Neuronal stem cell (in vitro differentiated cells): ENCODE measurements at regions not wholly inside any gene's neighbourhood (a gene's known extent, or its start where the extent isn't known, plus 50 kb on each side); places are given as distances from the start of the nearest gene placed in this dataset.

Experiments
- DNase-seq: peaks from one replicate; pipeline ENCODE4 v3.0.0-alpha.2; 2013; ENCODE audit warnings: low spot score
- H2AFZ ChIP-seq: one replicate; pipeline ENCODE4 v1.6.1; 2013; ENCODE audit warnings: mild to moderate bottlenecking, low read length, inconsistent platforms
- H2AK5ac ChIP-seq: 2 replicates; pipeline ENCODE4 v1.6.1; 2013; ENCODE audit warnings: low read depth, mild to moderate bottlenecking, inconsistent platforms, low read length, moderate library complexity, mixed read lengths
- H2BK120ac ChIP-seq: 2 replicates; pipeline ENCODE4 v1.6.1; 2013; ENCODE audit warnings: low read depth, mild to moderate bottlenecking, inconsistent platforms, low read length, moderate library complexity, mixed read lengths
- H2BK12ac ChIP-seq: one replicate; pipeline ENCODE4 v1.6.1; 2013; ENCODE audit warnings: low read length, inconsistent platforms
- H2BK15ac ChIP-seq: 2 replicates; pipeline ENCODE4 v1.6.1; 2013; ENCODE audit warnings: mild to moderate bottlenecking, low read length, inconsistent platforms, mixed read lengths
- H2BK5ac ChIP-seq: one replicate; pipeline ENCODE4 v1.6.1; 2013; ENCODE audit warnings: inconsistent platforms, mild to moderate bottlenecking, low read length, moderate library complexity
- H3K14ac ChIP-seq: one replicate; pipeline ENCODE4 v1.6.1; 2013; ENCODE audit warnings: low read length, inconsistent platforms
- H3K18ac ChIP-seq: 2 replicates; pipeline ENCODE4 v1.6.1; 2013; ENCODE audit warnings: low read length, inconsistent platforms
- H3K23ac ChIP-seq: 2 replicates; pipeline ENCODE4 v1.6.1; 2013; ENCODE audit warnings: low read depth, mild to moderate bottlenecking, mixed read lengths, low read length, inconsistent platforms; ENCODE audit not compliant: poor library complexity
- H3K27ac ChIP-seq: replicated peaks from 3 replicates; pipeline ENCODE4 v1.5.1; 2013; ENCODE audit warnings: low read length, inconsistent platforms
- H3K27me3 ChIP-seq, 3 experiments: 2 replicates each; pipeline ENCODE4 v1.6.1; 2013; ENCODE audit warnings: low read length in 3 of 3, mild to moderate bottlenecking in 2 of 3, inconsistent platforms in 1 of 3, low read depth in 1 of 3, mixed read lengths in 1 of 3, moderate library complexity in 1 of 3; ENCODE audit not compliant: control insufficient read depth in 3 of 3, insufficient read depth in 3 of 3
- H3K36me3 ChIP-seq, 2 donors: replicated peaks in 1 of 2; 2 replicates each; pipeline ENCODE4 v1.6.1; 2013; ENCODE audit warnings: low read length in 2 of 2; ENCODE audit not compliant: control insufficient read depth in 2 of 2, insufficient read depth in 2 of 2
- H3K4ac ChIP-seq: 2 replicates; pipeline ENCODE4 v1.6.1; 2013; ENCODE audit warnings: inconsistent platforms, mild to moderate bottlenecking, low read length, moderate library complexity
- H3K4me1 ChIP-seq, 2 donors: 1 replicate in 1 of 2; 2 replicates in 1 of 2; pipeline ENCODE4 v1.6.1; 2013; ENCODE audit warnings: low read length in 2 of 2, low read depth in 1 of 2; ENCODE audit not compliant: control insufficient read depth in 2 of 2, insufficient read depth in 1 of 2
- H3K4me2 ChIP-seq: one replicate; pipeline ENCODE4 v1.6.1; 2013; ENCODE audit warnings: mild to moderate bottlenecking, low read length, inconsistent platforms; ENCODE audit not compliant: insufficient read depth, poor library complexity, severe bottlenecking
- H3K4me3 ChIP-seq, 2 donors: 2 replicates each; pipeline ENCODE4 v1.5.1; 2013; ENCODE audit warnings: low read length in 2 of 2, mild to moderate bottlenecking in 2 of 2, inconsistent platforms in 1 of 2, moderate library complexity in 1 of 2
- H3K79me1 ChIP-seq: one replicate; pipeline ENCODE4 v1.6.1; 2013; ENCODE audit warnings: low read depth, mild to moderate bottlenecking, inconsistent platforms, low read length, moderate library complexity
- H3K9ac ChIP-seq: one replicate; pipeline ENCODE4 v1.6.1; 2013; ENCODE audit warnings: mild to moderate bottlenecking, low read depth, low read length, inconsistent platforms; ENCODE audit not compliant: poor library complexity
- H3K9me3 ChIP-seq, 2 donors: replicated peaks in 1 of 2; 2 replicates each; pipeline versions ENCODE3 to v1.6.1; 2013; ENCODE audit warnings: low read length in 2 of 2, mild to moderate bottlenecking in 2 of 2, inconsistent platforms in 1 of 2, low read depth in 1 of 2, mixed read lengths in 1 of 2, moderate library complexity in 1 of 2; ENCODE audit not compliant: control insufficient read depth in 2 of 2, insufficient read depth in 1 of 2
- H4K8ac ChIP-seq: one replicate; pipeline ENCODE4 v1.6.1; 2013; ENCODE audit warnings: low read depth, mild to moderate bottlenecking, inconsistent platforms, low read length, moderate library complexity
- H4K91ac ChIP-seq: one replicate; pipeline ENCODE4 v1.6.1; 2013; ENCODE audit warnings: low read length, low read depth, mild to moderate bottlenecking, inconsistent platforms; ENCODE audit not compliant: poor library complexity
- WGBS, 2 donors: extraction: QIAGEN DNeasy Blood & Tissue Kit; methylation state at CpG; one replicate each; pipeline ENCODE4 v1.1.7; 2013; ENCODE audit warnings: missing lambda C conversion rate in 2 of 2, mixed read lengths in 1 of 2; ENCODE audit not compliant: insufficient read length in 2 of 2, insufficient replicate concordance in 1 of 2; ENCODE audit errors: extremely low coverage in 2 of 2; 5-methylcytosine and 5-hydroxymethylcytosine counted together

GRCh38 chr9:30504502-30504905, 1879.9 kb upstream of the ACO1 start:
- no peak overlapping the region for H3K23ac ChIP-seq
- H3K36me3 ChIP-seq: no peaks in the 10 kb centered on the region
- no peak overlapping the region for H4K91ac ChIP-seq
- no peaks in the 10 kb centered on the region for H3K4me1 ChIP-seq
- no peaks in the 10 kb centered on the region for H3K27me3 ChIP-seq
- no peak overlapping the region for H3K18ac ChIP-seq
- no peak overlapping the region for H2BK15ac ChIP-seq
- no peak overlapping the region for H3K27ac ChIP-seq
- no peaks in the 10 kb centered on the region for H3K79me1 ChIP-seq
- H3K9ac ChIP-seq: no peak overlapping the region
- no peak overlapping the region for H3K4me3 ChIP-seq
- H2BK12ac ChIP-seq: no peak overlapping the region
- WGBS, 2 donors: no CpG with 5 or more reads among the region's 1 CpG
- no peak overlapping the region for H2BK120ac ChIP-seq
- no peak overlapping the region for H2AFZ ChIP-seq
- H4K8ac ChIP-seq: no peak overlapping the region
- DNase-seq: no peak
- no peaks in the 10 kb centered on the region for H3K9me3 ChIP-seq
- no peak overlapping the region for H2BK5ac ChIP-seq
- H3K14ac ChIP-seq: no peak overlapping the region
- H2AK5ac ChIP-seq: no peak overlapping the region
- H3K4ac ChIP-seq: no peak overlapping the region
- no peak overlapping the region for H3K4me2 ChIP-seq

- Histone ChIP-seq H3K27me3 (no peaks in the 10 kb centered on the region), H2BK15ac (no peak overlapping the region), H2AK5ac (no peak overlapping the region), H4K8ac (no peak overlapping the region), H3K4ac (no peak overlapping the region), H2AFZ (no peak overlapping the region), H3K27ac (no peak overlapping the region), H3K14ac (no peak overlapping the region), H3K4me3 (no peak overlapping the region), H4K91ac (no peak overlapping the region), H3K23ac (no peak overlapping the region), H3K4me2 (no peak overlapping the region), H2BK120ac (no peak overlapping the region), H3K79me1 (no peaks in the 10 kb centered on the region), H3K9me3 (no peaks in the 10 kb centered on the region), H2BK12ac (no peak overlapping the region), H3K9ac (no peak overlapping the region), H3K4me1 (no peaks in the 10 kb centered on the region), H3K18ac (no peak overlapping the region), H3K36me3 (no peaks in the 10 kb centered on the region), H2BK5ac (no peak overlapping the region)
- no peak for DNase-seq
- WGBS, 2 donors: no CpG with 5 or more reads among the region's 1 CpG
Measured at GRCh38 chr9:30505311-30505710, 1879.1 kb upstream of the ACO1 start.

- Histone ChIP-seq H3K79me1 (no peaks in the 10 kb centered on the region), H3K14ac (no peak overlapping the region), H2BK120ac (no peak overlapping the region), H3K9ac (no peak overlapping the region), H3K4me1 (no peaks in the 10 kb centered on the region), H3K27me3 (no peaks in the 10 kb centered on the region), H3K23ac (no peak overlapping the region), H3K18ac (no peak overlapping the region), H2BK12ac (no peak overlapping the region), H3K4ac (no peak overlapping the region), H3K9me3 (no peaks in the 10 kb centered on the region), H4K91ac (no peak overlapping the region), H2BK5ac (no peak overlapping the region), H2BK15ac (no peak overlapping the region), H3K36me3 (no peaks in the 10 kb centered on the region), H3K4me3 (no peak overlapping the region), H2AFZ (no peak overlapping the region), H4K8ac (no peak overlapping the region), H3K4me2 (no peak overlapping the region), H3K27ac (no peak overlapping the region), H2AK5ac (no peak overlapping the region)
- DNase-seq: no peak
- WGBS, 2 donors: no CpG with 5 or more reads among the region's 2 CpGs
Measured at GRCh38 chr9:30506749-30507148, 1877.7 kb upstream of the ACO1 start.

GRCh38 chr9:30507166-30507565, 1877.3 kb upstream of the ACO1 start:
- Histone ChIP-seq H3K14ac (no peak overlapping the region), H3K9ac (no peak overlapping the region), H2AK5ac (no peak overlapping the region), H3K23ac (no peak overlapping the region), H2BK15ac (no peak overlapping the region), H4K91ac (no peak overlapping the region), H3K4ac (no peak overlapping the region), H2BK12ac (no peak overlapping the region), H3K18ac (no peak overlapping the region), H3K79me1 (no peaks in the 10 kb centered on the region), H2BK5ac (no peak overlapping the region), H3K4me3 (no peak overlapping the region), H3K4me1 (no peaks in the 10 kb centered on the region), H3K27ac (no peak overlapping the region), H2BK120ac (no peak overlapping the region), H3K27me3 (no peaks in the 10 kb centered on the region), H3K36me3 (no peaks in the 10 kb centered on the region), H3K4me2 (no peak overlapping the region), H4K8ac (no peak overlapping the region), H2AFZ (no peak overlapping the region), H3K9me3 (no peaks in the 10 kb centered on the region)
- DNase-seq: no peak
- WGBS, 2 donors: no CpG with 5 or more reads among the region's 2 CpGs
